Spleen (tissue), 7 donors: ENCODE measurements at regions not wholly inside any gene's neighbourhood (a gene's known extent, or its start where the extent isn't known, plus 50 kb on each side); places are given as distances from the start of the nearest gene placed in this dataset.

Experiments used
- CTCF ChIP-seq, 11 experiments: fragments of 200-600 bp in 7 of 11; fragments of 450-650 bp in 4 of 11; sonication (generic) in 4 of 11; IDR thresholded peaks in 8 of 11; conservative IDR thresholded peaks in 3 of 11; 1 replicate in 7 of 11; 2 replicates in 4 of 11; pipeline versions ENCODE4 v1.4.0 to v1.8.0; 2016 to 2021; ENCODE audit warnings: antibody characterized with exemption in 11 of 11, inconsistent platforms in 4 of 11, mild to moderate bottlenecking in 1 of 11
- POLR2A ChIP-seq, 3 donors: fragments of 450-650 bp; IDR thresholded peaks; one replicate each; pipeline ENCODE4 v1.5.1; 2017; ENCODE audit warnings: antibody characterized with exemption in 3 of 3, mild to moderate bottlenecking in 1 of 3
- donor health status: DM: no; HTN: no; CAD: no; lungs with moderate emphysema.
- donor health status: DM: no; HTN: no; CAD: no.
- donor health status: DM: no; HTN: no; CAD: no.

- TF ChIP-seq POLR2A (IDR thresholded peaks at IDR 0.05) (no peak), CTCF (IDR thresholded peaks at IDR 0.05 in 8 of 11, conservative IDR thresholded peaks at IDR 0.05 in 3 of 11) (no peak)
Measured at GRCh38 chr9:106417685-106418084, 445.3 kb upstream of the ZNF462 start.
